Erythroblast (primary cell): ENCODE measurements at regions not wholly inside any gene's neighbourhood (a gene's known extent, or its start where the extent isn't known, plus 50 kb on each side); places are given as distances from the start of the nearest gene placed in this dataset.

ENCODE experiments used
- GATA1 ChIP-seq: IDR thresholded peaks from 2 replicates; pipeline ENCODE4 v1.6.1; 2011; ENCODE audit warnings: low read depth, mild to moderate bottlenecking, control low read depth, low read length, moderate library complexity
- POLR2A ChIP-seq: IDR thresholded peaks from 2 replicates; pipeline ENCODE4 v1.6.1; 2011; ENCODE audit warnings: mild to moderate bottlenecking, low read length

- TF ChIP-seq POLR2A (no peak), GATA1 (no peak)
Measured at GRCh38 chr11:28666632-28667031, 558.4 kb downstream of the METTL15 start.
